Activated CD8-positive, alpha-beta memory T cell treated with anti-CD3 and anti-CD28 coated beads, Interleukin-2, amount 10 ng/mL, durations not matched to agents 7 days and 5 days (primary cell): ENCODE measurements at regions not wholly inside any gene's neighbourhood (a gene's known extent, or its start where the extent isn't known, plus 50 kb on each side); places are given as distances from the start of the nearest gene placed in this dataset.
A peak's percentile ranks its signal among the peaks of the same experiment; 100 is the strongest.

Experiments used
- ATAC-seq: fragments of 150-1000 bp; cut with Tn5 transposase; one replicate; pipeline ENCODE4 v1.10.0; 2021; ENCODE audit warnings: moderate library complexity
- CTCF ChIA-PET: fragments of 350-600 bp; sonication (Branson Sonifier 250); formaldehyde crosslinking; loops from one replicate; lab custom pipeline; 2021; ENCODE audit warnings: antibody characterized with exemption; lab: Charles Lee
- DNase-seq: peaks from one replicate; pipeline ENCODE4 v3.0.0-alpha.2; 2020
- H3K27ac Mint-ChIP-seq: one replicate; pipeline ENCODE4 v1.8.0; 2021; ENCODE audit warnings: mild to moderate bottlenecking, mixed read lengths
- H3K27me3 Mint-ChIP-seq: one replicate; pipeline ENCODE4 v1.8.0; 2021; ENCODE audit warnings: mixed read lengths
- H3K36me3 Mint-ChIP-seq: one replicate; pipeline ENCODE4 v1.8.0; 2021; ENCODE audit warnings: mild to moderate bottlenecking, mixed read lengths
- H3K4me1 Mint-ChIP-seq: one replicate; pipeline ENCODE4 v1.8.0; 2021; ENCODE audit warnings: mixed read lengths
- H3K4me3 Mint-ChIP-seq: one replicate; pipeline ENCODE4 v1.8.0; 2021; ENCODE audit warnings: mild to moderate bottlenecking, moderate library complexity, mixed read lengths
- H3K9me3 Mint-ChIP-seq: one replicate; pipeline ENCODE4 v1.8.0; 2022; ENCODE audit warnings: low read depth, mixed read lengths

- H3K4me1 Mint-ChIP-seq = peaks cover 3% of the 10 kb centered on the region
- CTCF ChIA-PET = no interaction called here
- ATAC-seq (no peak), DNase-seq (no peak)
- H3K36me3 Mint-ChIP-seq = peaks cover 11% of the 10 kb centered on the region
- H3K27me3 Mint-ChIP-seq = no peaks in the 10 kb centered on the region
- H3K27ac Mint-ChIP-seq = no peak overlapping the region
- H3K4me3 Mint-ChIP-seq = no peak overlapping the region
- no peaks in the 10 kb centered on the region for H3K9me3 Mint-ChIP-seq
These were observed 184.6 kb upstream of the PZP start for GRCh38 chr12:9392842-9393241.

GRCh38 chr12:9391815-9392214, 183.6 kb upstream of the PZP start:
- no peak overlapping the region for H3K4me3 Mint-ChIP-seq
- CTCF ChIA-PET = interaction anchor here (1.4 kb wide), 1 partner anchor 61 kb away, joined by 4 read pairs; no protein-coding TSS in a partner anchor
- peaks cover 10% of the 10 kb centered on the region for H3K36me3 Mint-ChIP-seq
- no peak for DNase-seq
- H3K27me3 Mint-ChIP-seq = no peaks in the 10 kb centered on the region
- H3K27ac Mint-ChIP-seq = no peak overlapping the region
- H3K4me1 Mint-ChIP-seq = peaks cover 11% of the 10 kb centered on the region
- no peak for ATAC-seq
- no peaks in the 10 kb centered on the region for H3K9me3 Mint-ChIP-seq

GRCh38 chr12:9390761-9391160, 182.6 kb upstream of the PZP start:
- DNase-seq (no peak), ATAC-seq (no peak)
- H3K27me3 Mint-ChIP-seq = no peaks in the 10 kb centered on the region
- CTCF ChIA-PET = interaction anchor here (1.4 kb wide), 1 partner anchor 59 kb away, joined by 4 read pairs; no protein-coding TSS in a partner anchor
- peaks cover 3% of the 10 kb centered on the region for H3K36me3 Mint-ChIP-seq
- H3K9me3 Mint-ChIP-seq = no peaks in the 10 kb centered on the region
- H3K4me3 Mint-ChIP-seq = no peak overlapping the region
- peaks cover 11% of the 10 kb centered on the region for H3K4me1 Mint-ChIP-seq
- no peak overlapping the region for H3K27ac Mint-ChIP-seq

GRCh38 chr12:9389796-9390195, 181.6 kb upstream of the PZP start:
- Mint-ChIP-seq H3K4me1 (peaks cover 11% of the 10 kb centered on the region), H3K9me3 (no peaks in the 10 kb centered on the region), H3K27ac (no peak overlapping the region), H3K27me3 (no peaks in the 10 kb centered on the region), H3K4me3 (no peak overlapping the region), H3K36me3 (peaks cover 3% of the 10 kb centered on the region)
- CTCF ChIA-PET = no interaction called here
- DNase-seq = no peak
- no peak for ATAC-seq

GRCh38 chr12:9388379-9388778, 180.2 kb upstream of the PZP start:
- Mint-ChIP-seq H3K4me1 (peaks cover 11% of the 10 kb centered on the region), H3K27me3 (no peaks in the 10 kb centered on the region), H3K27ac (no peak overlapping the region), H3K9me3 (no peaks in the 10 kb centered on the region), H3K4me3 (no peak overlapping the region), H3K36me3 (peaks cover 2% of the 10 kb centered on the region)
- ATAC-seq = no peak
- CTCF ChIA-PET = interaction anchor here (1.1 kb wide), 1 partner anchor 57 kb away, joined by 3 read pairs; no protein-coding TSS in a partner anchor
- no peak for DNase-seq

- ATAC-seq = no peak
- H3K27ac Mint-ChIP-seq = no peak overlapping the region
- CTCF ChIA-PET = interaction anchor here (1.1 kb wide), 1 partner anchor 56 kb away, joined by 3 read pairs; no protein-coding TSS in a partner anchor
These were observed 179.3 kb upstream of the PZP start for GRCh38 chr12:9387450-9387849.

GRCh38 chr12:9383585-9383984, 175.4 kb upstream of the PZP start:
- CTCF ChIA-PET = no interaction called here
- ATAC-seq (no peak), DNase-seq (no peak)
- Mint-ChIP-seq H3K27ac (no peak overlapping the region), H3K9me3 (no peaks in the 10 kb centered on the region), H3K36me3 (peaks cover 2% of the 10 kb centered on the region), H3K27me3 (no peaks in the 10 kb centered on the region), H3K4me1 (peaks cover 13% of the 10 kb centered on the region), H3K4me3 (no peak overlapping the region)

More at GRCh38 chr12:9387450-9387849, 179.3 kb upstream of the PZP start:
- Mint-ChIP-seq H3K9me3 (no peaks in the 10 kb centered on the region), H3K4me3 (no peak overlapping the region), H3K27me3 (no peaks in the 10 kb centered on the region), H3K36me3 (peaks cover 2% of the 10 kb centered on the region), H3K4me1 (peaks cover 11% of the 10 kb centered on the region)
- DNase-seq = no peak

GRCh38 chr12:9381619-9382018, 173.4 kb upstream of the PZP start:
- no peak overlapping the region for H3K27ac Mint-ChIP-seq
- H3K4me1 Mint-ChIP-seq = peaks cover 4% of the 10 kb centered on the region
- no peaks in the 10 kb centered on the region for H3K36me3 Mint-ChIP-seq
- no peak for DNase-seq
- H3K27me3 Mint-ChIP-seq = no peaks in the 10 kb centered on the region
- no peaks in the 10 kb centered on the region for H3K9me3 Mint-ChIP-seq
- CTCF ChIA-PET = no interaction called here
- ATAC-seq = no peak
- no peak overlapping the region for H3K4me3 Mint-ChIP-seq

- H3K36me3 Mint-ChIP-seq = no peaks in the 10 kb centered on the region
- H3K9me3 Mint-ChIP-seq = no peaks in the 10 kb centered on the region
- no peak overlapping the region for H3K4me3 Mint-ChIP-seq
- no peak for DNase-seq
- no peaks in the 10 kb centered on the region for H3K27me3 Mint-ChIP-seq
- no peak for ATAC-seq
- H3K27ac Mint-ChIP-seq = no peak overlapping the region
- CTCF ChIA-PET = no interaction called here
- H3K4me1 Mint-ChIP-seq = peaks cover 4% of the 10 kb centered on the region
These were observed 172.5 kb upstream of the PZP start for GRCh38 chr12:9380650-9381049.

- no peak for DNase-seq
- Mint-ChIP-seq H3K27me3 (no peaks in the 10 kb centered on the region), H3K9me3 (no peaks in the 10 kb centered on the region), H3K36me3 (no peaks in the 10 kb centered on the region), H3K27ac (peak overlapping the region; percentile 27), H3K4me1 (peaks cover 4% of the 10 kb centered on the region), H3K4me3 (no peak overlapping the region)
- CTCF ChIA-PET = interaction anchor here (0.8 kb wide), 1 partner anchor 48 kb away, joined by 3 read pairs; no protein-coding TSS in a partner anchor
- no peak for ATAC-seq
These were observed 171.0 kb upstream of the PZP start for GRCh38 chr12:9379023-9379742.

- H3K4me3 Mint-ChIP-seq = no peak overlapping the region
- DNase-seq (no peak), ATAC-seq (no peak)
- no peaks in the 10 kb centered on the region for H3K36me3 Mint-ChIP-seq
- H3K27ac Mint-ChIP-seq = no peak overlapping the region
- H3K4me1 Mint-ChIP-seq = peaks cover 4% of the 10 kb centered on the region
- H3K9me3 Mint-ChIP-seq = no peaks in the 10 kb centered on the region
- H3K27me3 Mint-ChIP-seq = no peaks in the 10 kb centered on the region
- CTCF ChIA-PET = interaction anchor here (0.8 kb wide), 1 partner anchor 47 kb away, joined by 3 read pairs; no protein-coding TSS in a partner anchor
These were observed 170.2 kb upstream of the PZP start for GRCh38 chr12:9378430-9378835.

- no peaks in the 10 kb centered on the region for H3K9me3 Mint-ChIP-seq
- H3K27ac Mint-ChIP-seq = no peak overlapping the region
- CTCF ChIA-PET = interaction anchor here (0.9 to 1.1 kb wide), 2 partner anchors 31 to 39 kb away, joined by 3 read pairs; no protein-coding TSS in a partner anchor
These were observed 164.0 kb upstream of the PZP start for GRCh38 chr12:9372202-9372601.

GRCh38 chr12:9367828-9368227, 159.6 kb upstream of the PZP start:
- H3K27ac Mint-ChIP-seq = no peak overlapping the region
- peaks cover 24% of the 10 kb centered on the region for H3K27me3 Mint-ChIP-seq
- H3K4me3 Mint-ChIP-seq = no peak overlapping the region
- H3K36me3 Mint-ChIP-seq = peaks cover 16% of the 10 kb centered on the region
- CTCF ChIA-PET = interaction anchor here (1.4 kb wide), 1 partner anchor 28 kb away, joined by 4 read pairs; no protein-coding TSS in a partner anchor
- no peaks in the 10 kb centered on the region for H3K9me3 Mint-ChIP-seq
- H3K4me1 Mint-ChIP-seq = peaks cover 55% of the 10 kb centered on the region
- DNase-seq (no peak), ATAC-seq (no peak)

More at GRCh38 chr12:9372202-9372601, 164.0 kb upstream of the PZP start:
- Mint-ChIP-seq H3K4me3 (no peak overlapping the region), H3K36me3 (peaks cover 3% of the 10 kb centered on the region), H3K27me3 (peaks cover 16% of the 10 kb centered on the region), H3K4me1 (peaks cover 11% of the 10 kb centered on the region)
- ATAC-seq = no peak
- no peak for DNase-seq

- H3K27me3 Mint-ChIP-seq = peaks cover 24% of the 10 kb centered on the region
- ATAC-seq = no peak
- no peaks in the 10 kb centered on the region for H3K9me3 Mint-ChIP-seq
- no peak for DNase-seq
- H3K4me1 Mint-ChIP-seq = peaks cover 59% of the 10 kb centered on the region
- peaks cover 16% of the 10 kb centered on the region for H3K36me3 Mint-ChIP-seq
- no peak overlapping the region for H3K4me3 Mint-ChIP-seq
- CTCF ChIA-PET = interaction anchor here (1.4 kb wide), 1 partner anchor 27 kb away, joined by 4 read pairs; no protein-coding TSS in a partner anchor
- no peak overlapping the region for H3K27ac Mint-ChIP-seq
These were observed 159.0 kb upstream of the PZP start for GRCh38 chr12:9367201-9367600.
